ENCODE measurements at regions not wholly inside any gene's neighbourhood (a gene's known extent, or its start where the extent isn't known, plus 50 kb on each side); places are given as distances from the start of the nearest gene placed in this dataset.

DNA sequence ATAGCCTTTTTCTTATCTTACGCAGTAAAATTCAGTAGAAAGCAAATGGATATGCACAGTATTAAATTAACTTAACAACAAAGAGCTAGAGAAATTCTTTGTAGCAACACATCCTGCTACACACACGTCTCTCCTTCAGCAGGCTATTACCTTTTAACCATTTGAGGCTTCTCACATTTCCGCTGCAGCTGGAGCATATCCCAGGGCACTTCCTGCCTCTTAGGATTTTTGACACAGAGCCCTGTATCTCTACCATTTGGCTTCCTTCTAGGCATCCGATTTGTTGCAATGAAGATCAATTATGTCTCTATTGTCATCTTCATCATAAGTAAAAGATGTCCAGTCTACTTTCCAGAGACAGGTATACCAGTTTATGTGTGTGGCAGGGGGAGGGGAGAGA, 292.4 kb upstream of the CBLB start:
- Histone ChIP-seq H3K79me2 (ENCODE audit: low read length) (no peaks in the 10 kb centered on the region), H3K9me2 (replicated peaks; ENCODE audit: insufficient read depth, low read length) (no peaks in the 10 kb centered on the region), H4K20me1 (ENCODE audit: insufficient read depth, low read depth, low read length) (no peaks in the 10 kb centered on the region), H3K9me3 (ENCODE audit: low read length) (no peaks in the 10 kb centered on the region), H2AFZ (ENCODE audit: low read length) (no peak overlapping the region), H3K27ac (ENCODE audit: low read length) (no peak overlapping the region), H3K4me2 (ENCODE audit: low read depth, low read length, poor library complexity, severe bottlenecking) (no peak overlapping the region), H3K9ac (ENCODE audit: low read length) (no peak overlapping the region), H3K4me3 (ENCODE audit: low read length) (no peak overlapping the region), H3K36me3 (ENCODE audit: insufficient read depth, low read length) (no peaks in the 10 kb centered on the region), H3K27me3 (ENCODE audit: low read length) (no peaks in the 10 kb centered on the region), H3K4me1 (ENCODE audit: low read length) (no peaks in the 10 kb centered on the region)
- DNase-seq: no peak

GRCh38 chr3:106167728-106168127, 298.9 kb upstream of the CBLB start:
- no peaks in the 10 kb centered on the region for H3K9me2 ChIP-seq (replicated peaks; ENCODE audit: insufficient read depth, low read length)
- no peak overlapping the region for H3K9ac ChIP-seq (ENCODE audit: low read length)
- no peaks in the 10 kb centered on the region for H3K4me1 ChIP-seq (ENCODE audit: low read length)
- no peaks in the 10 kb centered on the region for H4K20me1 ChIP-seq (ENCODE audit: insufficient read depth, low read depth, low read length)
- H3K36me3 ChIP-seq (ENCODE audit: insufficient read depth, low read length): no peaks in the 10 kb centered on the region
- H3K27me3 ChIP-seq (ENCODE audit: low read length): no peaks in the 10 kb centered on the region
- no peak overlapping the region for H2AFZ ChIP-seq (ENCODE audit: low read length)
- no peaks in the 10 kb centered on the region for H3K79me2 ChIP-seq (ENCODE audit: low read length)
- no peak for DNase-seq
- no peak overlapping the region for H3K27ac ChIP-seq (ENCODE audit: low read length)
- H3K4me2 ChIP-seq (ENCODE audit: low read depth, low read length, poor library complexity, severe bottlenecking): no peak overlapping the region
- H3K9me3 ChIP-seq (ENCODE audit: low read length): no peaks in the 10 kb centered on the region
- H3K4me3 ChIP-seq (ENCODE audit: low read length): no peak overlapping the region

GRCh38 chr3:106168962-106169750, 300.3 kb upstream of the CBLB start:
- no peaks in the 10 kb centered on the region for H3K27me3 ChIP-seq (ENCODE audit: low read length)
- no peaks in the 10 kb centered on the region for H3K9me2 ChIP-seq (replicated peaks; ENCODE audit: insufficient read depth, low read length)
- H3K4me2 ChIP-seq (ENCODE audit: low read depth, low read length, poor library complexity, severe bottlenecking): no peak overlapping the region
- H2AFZ ChIP-seq (ENCODE audit: low read length): no peak overlapping the region
- DNase-seq: no peak
- no peaks in the 10 kb centered on the region for H3K9me3 ChIP-seq (ENCODE audit: low read length)
- no peak overlapping the region for H3K9ac ChIP-seq (ENCODE audit: low read length)
- H3K36me3 ChIP-seq (ENCODE audit: insufficient read depth, low read length): no peaks in the 10 kb centered on the region
- H4K20me1 ChIP-seq (ENCODE audit: insufficient read depth, low read depth, low read length): no peaks in the 10 kb centered on the region
- no peak overlapping the region for H3K4me3 ChIP-seq (ENCODE audit: low read length)
- no peaks in the 10 kb centered on the region for H3K79me2 ChIP-seq (ENCODE audit: low read length)
- no peaks in the 10 kb centered on the region for H3K4me1 ChIP-seq (ENCODE audit: low read length)
- no peak overlapping the region for H3K27ac ChIP-seq (ENCODE audit: low read length)

GRCh38 chr3:106170636-106171035, 301.8 kb upstream of the CBLB start:
- Histone ChIP-seq H3K9me2 (replicated peaks; ENCODE audit: insufficient read depth, low read length) (no peaks in the 10 kb centered on the region), H3K9ac (ENCODE audit: low read length) (no peak overlapping the region), H3K79me2 (ENCODE audit: low read length) (no peaks in the 10 kb centered on the region), H4K20me1 (ENCODE audit: insufficient read depth, low read depth, low read length) (no peaks in the 10 kb centered on the region), H3K27me3 (ENCODE audit: low read length) (no peaks in the 10 kb centered on the region), H2AFZ (ENCODE audit: low read length) (no peak overlapping the region), H3K4me2 (ENCODE audit: low read depth, low read length, poor library complexity, severe bottlenecking) (no peak overlapping the region), H3K36me3 (ENCODE audit: insufficient read depth, low read length) (no peaks in the 10 kb centered on the region), H3K27ac (ENCODE audit: low read length) (no peak overlapping the region), H3K4me1 (ENCODE audit: low read length) (no peaks in the 10 kb centered on the region), H3K9me3 (ENCODE audit: low read length) (no peaks in the 10 kb centered on the region), H3K4me3 (ENCODE audit: low read length) (no peak overlapping the region)
- no peak for DNase-seq

DNA sequence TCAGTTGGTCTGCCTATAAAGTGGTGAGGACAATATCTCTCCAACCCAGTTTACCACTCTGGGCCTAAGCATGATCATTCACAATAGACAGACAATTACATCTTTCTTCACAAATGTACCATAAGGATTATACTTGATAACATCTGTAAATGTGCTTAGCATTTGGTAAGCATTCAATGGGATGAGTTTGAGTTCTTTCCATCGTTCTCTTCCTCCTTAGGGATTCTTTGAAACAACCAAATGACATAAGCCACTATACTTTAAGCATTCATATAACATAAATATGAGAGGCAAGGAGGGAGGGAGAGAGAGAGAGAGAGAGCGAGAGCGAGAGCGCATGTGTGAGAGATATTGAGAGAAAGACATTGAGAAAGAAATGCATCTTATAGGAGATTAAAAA, 303.3 kb upstream of the CBLB start:
- H4K20me1 ChIP-seq (ENCODE audit: insufficient read depth, low read depth, low read length): no peaks in the 10 kb centered on the region
- no peak overlapping the region for H3K9ac ChIP-seq (ENCODE audit: low read length)
- H3K79me2 ChIP-seq (ENCODE audit: low read length): no peaks in the 10 kb centered on the region
- no peaks in the 10 kb centered on the region for H3K9me3 ChIP-seq (ENCODE audit: low read length)
- no peak overlapping the region for H2AFZ ChIP-seq (ENCODE audit: low read length)
- DNase-seq: no peak
- no peaks in the 10 kb centered on the region; the same call in 1 of the 2 replicates for H3K4me1 ChIP-seq (ENCODE audit: low read length)
- H3K27me3 ChIP-seq (ENCODE audit: low read length): no peaks in the 10 kb centered on the region
- no peak overlapping the region for H3K4me3 ChIP-seq (ENCODE audit: low read length)
- H3K4me2 ChIP-seq (ENCODE audit: low read depth, low read length, poor library complexity, severe bottlenecking): no peak overlapping the region
- H3K36me3 ChIP-seq (ENCODE audit: insufficient read depth, low read length): no peaks in the 10 kb centered on the region
- H3K27ac ChIP-seq (ENCODE audit: low read length): no peak overlapping the region
- H3K9me2 ChIP-seq (replicated peaks; ENCODE audit: insufficient read depth, low read length): no peaks in the 10 kb centered on the region

DNA sequence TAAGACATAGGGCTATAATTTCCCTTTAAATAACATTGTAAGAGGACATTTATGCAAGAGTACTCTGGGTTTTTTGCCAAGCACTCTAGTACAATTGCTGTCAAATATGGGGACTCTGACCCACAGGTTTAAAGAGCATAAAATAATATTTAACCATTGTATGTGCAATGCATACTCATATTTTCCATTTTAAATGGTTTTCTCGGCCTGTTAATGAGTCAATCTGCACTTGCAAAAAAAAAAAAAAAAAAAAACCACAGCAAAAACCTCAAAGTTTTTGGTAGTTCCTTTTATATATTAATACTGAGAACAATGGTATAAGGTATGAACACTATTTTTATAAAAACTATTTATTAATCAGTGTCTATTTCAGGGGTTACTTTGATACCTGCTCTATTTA, 304.0 kb upstream of the CBLB start:
- no peak for DNase-seq
- Histone ChIP-seq H3K9me3 (ENCODE audit: low read length) (no peaks in the 10 kb centered on the region), H3K27me3 (ENCODE audit: low read length) (no peaks in the 10 kb centered on the region), H3K79me2 (ENCODE audit: low read length) (no peaks in the 10 kb centered on the region), H3K9me2 (replicated peaks; ENCODE audit: insufficient read depth, low read length) (no peaks in the 10 kb centered on the region), H3K4me2 (ENCODE audit: low read depth, low read length, poor library complexity, severe bottlenecking) (no peak overlapping the region), H3K4me1 (ENCODE audit: low read length) (no peaks in the 10 kb centered on the region; the same call in 1 of the 2 replicates), H3K9ac (ENCODE audit: low read length) (no peak overlapping the region), H2AFZ (ENCODE audit: low read length) (no peak overlapping the region), H3K36me3 (ENCODE audit: insufficient read depth, low read length) (no peaks in the 10 kb centered on the region), H4K20me1 (ENCODE audit: insufficient read depth, low read depth, low read length) (no peaks in the 10 kb centered on the region), H3K27ac (ENCODE audit: low read length) (no peak overlapping the region), H3K4me3 (ENCODE audit: low read length) (no peak overlapping the region)

GRCh38 chr3:106175276-106175675, 306.5 kb upstream of the CBLB start:
- no peaks in the 10 kb centered on the region; the same call in 1 of the 2 replicates for H3K4me1 ChIP-seq (ENCODE audit: low read length)
- no peak overlapping the region for H3K4me3 ChIP-seq (ENCODE audit: low read length)
- H3K9me2 ChIP-seq (replicated peaks; ENCODE audit: insufficient read depth, low read length): no peaks in the 10 kb centered on the region
- no peaks in the 10 kb centered on the region for H4K20me1 ChIP-seq (ENCODE audit: insufficient read depth, low read depth, low read length)
- no peak for DNase-seq
- H3K9ac ChIP-seq (ENCODE audit: low read length): no peak overlapping the region
- H3K36me3 ChIP-seq (ENCODE audit: insufficient read depth, low read length): no peaks in the 10 kb centered on the region
- no peaks in the 10 kb centered on the region for H3K79me2 ChIP-seq (ENCODE audit: low read length)
- H3K27me3 ChIP-seq (ENCODE audit: low read length): no peaks in the 10 kb centered on the region
- H3K27ac ChIP-seq (ENCODE audit: low read length): no peak overlapping the region
- H3K4me2 ChIP-seq (ENCODE audit: low read depth, low read length, poor library complexity, severe bottlenecking): no peak overlapping the region
- H2AFZ ChIP-seq (ENCODE audit: low read length): no peak overlapping the region
- no peaks in the 10 kb centered on the region for H3K9me3 ChIP-seq (ENCODE audit: low read length)

DNA sequence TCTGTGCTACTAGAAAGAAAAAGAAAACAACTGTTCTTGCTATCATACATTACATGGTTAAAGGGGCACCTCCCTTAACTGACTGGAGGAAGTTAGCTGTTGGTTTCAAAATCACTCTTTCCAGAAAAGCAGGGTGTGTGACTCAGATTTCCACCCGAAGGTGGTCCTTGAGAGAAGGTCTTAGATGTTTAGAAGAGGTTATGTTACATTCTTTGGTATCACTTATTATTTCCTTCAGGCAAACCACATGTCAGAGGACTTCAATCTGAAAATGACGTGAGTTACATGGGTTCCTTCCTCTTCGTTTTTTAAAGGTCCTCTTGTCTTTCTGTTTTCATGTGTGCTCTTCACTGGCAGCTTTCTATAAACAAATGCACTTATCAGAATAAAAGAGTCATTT, 307.9 kb upstream of the CBLB start:
- Histone ChIP-seq H3K27me3 (ENCODE audit: low read length) (no peaks in the 10 kb centered on the region), H3K9me2 (replicated peaks; ENCODE audit: insufficient read depth, low read length) (no peaks in the 10 kb centered on the region), H3K4me3 (ENCODE audit: low read length) (no peak overlapping the region), H2AFZ (ENCODE audit: low read length) (peak overlapping the region; percentile 24; the same call in 1 of the 2 replicates), H3K27ac (ENCODE audit: low read length) (no peak overlapping the region), H3K36me3 (ENCODE audit: insufficient read depth, low read length) (no peaks in the 10 kb centered on the region), H3K9ac (ENCODE audit: low read length) (no peak overlapping the region), H3K4me1 (ENCODE audit: low read length) (no peaks in the 10 kb centered on the region; the same call in 1 of the 2 replicates), H4K20me1 (ENCODE audit: insufficient read depth, low read depth, low read length) (no peaks in the 10 kb centered on the region), H3K79me2 (ENCODE audit: low read length) (no peaks in the 10 kb centered on the region), H3K9me3 (ENCODE audit: low read length) (no peaks in the 10 kb centered on the region), H3K4me2 (ENCODE audit: low read depth, low read length, poor library complexity, severe bottlenecking) (peak overlapping the region; percentile 6)
- no peak for DNase-seq

All from Karpas-422 (cell line).